Astrocyte (in vitro differentiated cells and primary cell): ENCODE measurements at regions not wholly inside any gene's neighbourhood (a gene's known extent, or its start where the extent isn't known, plus 50 kb on each side); places are given as distances from the start of the nearest gene placed in this dataset.

Experiments
- DNase-seq: peaks from one replicate; pipeline ENCODE4 v3.0.0-alpha.2; 2010; ENCODE audit warnings: low read depth
- FAIRE-seq: peaks from 2 replicates; lab custom pipeline; 2011; peaks lifted over from hg19 to GRCh38; lab: Jason Lieb, UNC
- H2AFZ ChIP-seq: 2 replicates; pipeline ENCODE4 v1.6.0; 2012; ENCODE audit warnings: low read depth, low read length, inconsistent platforms
- H3K27ac ChIP-seq: 2 replicates; pipeline ENCODE4 v1.5.1; 2011; ENCODE audit warnings: low read depth, low read length, inconsistent platforms
- H3K27me3 ChIP-seq: 2 replicates; pipeline ENCODE4 v1.6.0; 2011; ENCODE audit warnings: low read length, inconsistent platforms; ENCODE audit not compliant: insufficient read depth
- H3K36me3 ChIP-seq: 2 replicates; pipeline ENCODE4 v1.5.1; 2011; ENCODE audit warnings: low read length, inconsistent platforms; ENCODE audit not compliant: insufficient read depth
- H3K4me1 ChIP-seq: 2 replicates; pipeline ENCODE4 v1.5.1; 2011; ENCODE audit warnings: low read length, inconsistent platforms; ENCODE audit not compliant: insufficient read depth
- H3K4me2 ChIP-seq: 2 replicates; pipeline ENCODE4 v1.6.0; 2012; ENCODE audit warnings: low read length, inconsistent platforms
- H3K4me3 ChIP-seq: 2 replicates; pipeline ENCODE4 v1.5.1; 2011; ENCODE audit warnings: low read depth, mild to moderate bottlenecking, low read length, inconsistent platforms; ENCODE audit not compliant: insufficient read depth
- H3K79me2 ChIP-seq: 2 replicates; pipeline ENCODE4 v1.6.0; 2012; ENCODE audit warnings: mild to moderate bottlenecking, low read length, inconsistent platforms; ENCODE audit not compliant: insufficient read depth
- H3K9ac ChIP-seq: 2 replicates; pipeline ENCODE4 v1.6.0; 2012; ENCODE audit warnings: mild to moderate bottlenecking, low read length, inconsistent platforms
- H3K9me3 ChIP-seq: 2 replicates; pipeline ENCODE4 v1.5.1; 2012; ENCODE audit warnings: low read depth, mild to moderate bottlenecking, low read length, inconsistent platforms; ENCODE audit not compliant: insufficient read depth
- H4K20me1 ChIP-seq: 2 replicates; pipeline ENCODE4 v1.6.0; 2012; ENCODE audit warnings: low read length, inconsistent platforms; ENCODE audit not compliant: insufficient read depth
- H3K27ac Mint-ChIP-seq: one replicate; pipeline ENCODE4 v1.8.0; 2021; ENCODE audit warnings: mild to moderate bottlenecking, mixed read lengths; ENCODE audit not compliant: unreplicated experiment
- H3K27me3 Mint-ChIP-seq: one replicate; pipeline ENCODE4 v1.8.0; 2021; ENCODE audit warnings: low read depth, mixed read lengths; ENCODE audit not compliant: unreplicated experiment
- H3K36me3 Mint-ChIP-seq: one replicate; pipeline ENCODE4 v1.8.0; 2021; ENCODE audit warnings: low read depth, mixed read lengths; ENCODE audit not compliant: unreplicated experiment
- H3K4me1 Mint-ChIP-seq: one replicate; pipeline ENCODE4 v1.8.0; 2021; ENCODE audit warnings: low read depth, mixed read lengths; ENCODE audit not compliant: unreplicated experiment
- H3K4me3 Mint-ChIP-seq: one replicate; pipeline ENCODE4 v1.8.0; 2021; ENCODE audit warnings: mild to moderate bottlenecking, moderate library complexity, mixed read lengths; ENCODE audit not compliant: unreplicated experiment
- H3K9me3 Mint-ChIP-seq: one replicate; pipeline ENCODE4 v1.8.0; 2021; ENCODE audit warnings: mild to moderate bottlenecking, mixed read lengths; ENCODE audit not compliant: unreplicated experiment
- CTCF ChIP-seq: IDR thresholded peaks from 2 replicates; pipeline ENCODE4 v1.5.1; 2011; ENCODE audit warnings: low read depth, mild to moderate bottlenecking, inconsistent platforms, low read length, moderate library complexity; ENCODE audit not compliant: insufficient read depth
- EZH2 ChIP-seq: IDR thresholded peaks from 2 replicates; pipeline ENCODE4 v1.6.1; 2012; ENCODE audit warnings: mild to moderate bottlenecking, low read length, inconsistent platforms; ENCODE audit not compliant: insufficient read depth

GRCh38 chr6:78482801-78483552, 384.4 kb upstream of the IRAK1BP1 start:
- Histone ChIP-seq H3K4me3 (no peak overlapping the region), H3K4me1 (peaks cover 9% of the 10 kb centered on the region), H3K4me2 (no peak overlapping the region), H3K9me3 (no peaks in the 10 kb centered on the region), H4K20me1 (no peaks in the 10 kb centered on the region), H3K36me3 (no peaks in the 10 kb centered on the region), H3K9ac (no peak overlapping the region), H3K27me3 (no peaks in the 10 kb centered on the region), H2AFZ (no peak overlapping the region), H3K27ac (no peak overlapping the region), H3K79me2 (no peaks in the 10 kb centered on the region)
- no peaks in the 10 kb centered on the region for H3K36me3 Mint-ChIP-seq
- FAIRE-seq (peak; percentile 23), DNase-seq (no peak)
- H3K4me3 Mint-ChIP-seq, result no peak overlapping the region
- TF ChIP-seq EZH2 (no peak), CTCF (no peak)
- no peaks in the 10 kb centered on the region for H3K9me3 Mint-ChIP-seq
- no peak overlapping the region for H3K27ac Mint-ChIP-seq
- no peaks in the 10 kb centered on the region for H3K27me3 Mint-ChIP-seq
- H3K4me1 Mint-ChIP-seq, result peaks cover 8% of the 10 kb centered on the region

GRCh38 chr6:78483553-78484197, 383.7 kb upstream of the IRAK1BP1 start:
- H3K27me3 Mint-ChIP-seq, result no peaks in the 10 kb centered on the region
- no peaks in the 10 kb centered on the region for H3K36me3 Mint-ChIP-seq
- Histone ChIP-seq H2AFZ (no peak overlapping the region), H3K9me3 (no peaks in the 10 kb centered on the region), H3K4me2 (no peak overlapping the region), H3K4me3 (no peak overlapping the region), H3K27me3 (no peaks in the 10 kb centered on the region), H3K36me3 (no peaks in the 10 kb centered on the region), H3K9ac (no peak overlapping the region), H3K4me1 (peaks cover 9% of the 10 kb centered on the region), H3K27ac (no peak overlapping the region), H3K79me2 (no peaks in the 10 kb centered on the region), H4K20me1 (no peaks in the 10 kb centered on the region)
- peak; percentile 10 for DNase-seq
- FAIRE-seq, result no peak
- H3K27ac Mint-ChIP-seq, result no peak overlapping the region
- H3K4me3 Mint-ChIP-seq, result no peak overlapping the region
- no peak for TF ChIP-seq EZH2
- TF ChIP-seq CTCF, result no peak
- H3K9me3 Mint-ChIP-seq, result no peaks in the 10 kb centered on the region
- peaks cover 8% of the 10 kb centered on the region for H3K4me1 Mint-ChIP-seq
